T-helper 2 cell (primary cell): ENCODE measurements at regions not wholly inside any gene's neighbourhood (a gene's known extent, or its start where the extent isn't known, plus 50 kb on each side); places are given as distances from the start of the nearest gene placed in this dataset.
A peak's percentile ranks its signal among the peaks of the same experiment; 100 is the strongest.
"Not testable (repeated sequence)": the region's sequence is repeated elsewhere in the genome, so short reads cannot be mapped to it uniquely, and the experiment has no call there.

Experiments used
- DNase-seq, 5 experiments: peaks; one replicate each; pipeline versions ENCODE4 v3.0.0 to v3.0.0-alpha.2; 2012 to 2022

GRCh38 chr2:195343942-195344530, 313.0 kb upstream of the SLC39A10 start:
- peak in 1 of 5 experiments; percentile 6 for DNase-seq

GRCh38 chr2:195343540-195343939, 313.5 kb upstream of the SLC39A10 start:
- no peak for DNase-seq

- no peak for DNase-seq
Observed at GRCh38 chr2:195342061-195342460, 315.0 kb upstream of the SLC39A10 start.

GRCh38 chr2:195338856-195339255, 318.2 kb upstream of the SLC39A10 start:
- DNase-seq = no peak

GRCh38 chr2:195337597-195337996, 319.4 kb upstream of the SLC39A10 start:
- no peak for DNase-seq

- no peak for DNase-seq
Observed at GRCh38 chr2:195333869-195334268, 323.2 kb upstream of the SLC39A10 start.

- DNase-seq = no peak
Observed at GRCh38 chr2:195331966-195332365, 325.1 kb upstream of the SLC39A10 start.

- no peak for DNase-seq
Observed at GRCh38 chr2:195331129-195331528, 325.9 kb upstream of the SLC39A10 start.

GRCh38 chr2:195330513-195330956, 326.5 kb upstream of the SLC39A10 start:
- no peak for DNase-seq

GRCh38 chr2:195329784-195330183, 327.2 kb upstream of the SLC39A10 start:
- not testable (repeated sequence) for DNase-seq

- no peak for DNase-seq
Observed at GRCh38 chr2:195326537-195326936, 330.5 kb upstream of the SLC39A10 start.

GRCh38 chr2:195322324-195322723, 334.7 kb upstream of the SLC39A10 start:
- DNase-seq = no peak

- peak in 1 of 5 experiments; percentile 13 for DNase-seq
Observed at GRCh38 chr2:195320413-195320973, 336.5 kb upstream of the SLC39A10 start.

- DNase-seq = no peak
Observed at GRCh38 chr2:195319548-195320412, 337.2 kb upstream of the SLC39A10 start.

- no peak for DNase-seq
Observed at GRCh38 chr2:195319112-195319460, 337.9 kb upstream of the SLC39A10 start.

- peak in 2 of 5 experiments; percentile 7 to 62 for DNase-seq
Observed at GRCh38 chr2:195318440-195319111, 338.4 kb upstream of the SLC39A10 start.

- no peak for DNase-seq
Observed at GRCh38 chr2:195317550-195317949, 339.5 kb upstream of the SLC39A10 start.

- DNase-seq = peak in 1 of 5 experiments; percentile 5
Observed at GRCh38 chr2:195316486-195316885, 340.5 kb upstream of the SLC39A10 start.

- peak in 1 of 5 experiments; percentile 9 for DNase-seq
Observed at GRCh38 chr2:195313962-195314361, 343.1 kb upstream of the SLC39A10 start.

- DNase-seq = peak in 1 of 5 experiments; percentile 15
Observed at GRCh38 chr2:195312662-195313061, 344.4 kb upstream of the SLC39A10 start.

- DNase-seq = no peak
Observed at GRCh38 chr2:195308163-195308562, 348.9 kb upstream of the SLC39A10 start.

- no peak for DNase-seq
Observed at GRCh38 chr2:195307751-195308150, 349.3 kb upstream of the SLC39A10 start.

GRCh38 chr2:195304310-195304709, 352.7 kb upstream of the SLC39A10 start:
- DNase-seq = peak in 1 of 5 experiments; percentile 16
